OCI-LY3 (cell line): ENCODE measurements at regions not wholly inside any gene's neighbourhood (a gene's known extent, or its start where the extent isn't known, plus 50 kb on each side); places are given as distances from the start of the nearest gene placed in this dataset.

Experiments used
- CTCF ChIP-seq: fragments of 200-600, 300-600 bp; sonication (generic); IDR thresholded peaks from 2 replicates; pipeline ENCODE4 v1.5.1; 2014; ENCODE audit warnings: antibody characterized with exemption, low read length, low read depth
- EZH2phosphoT487 ChIP-seq: fragments of 200-600 bp; shearing (Covaris generic); IDR thresholded peaks from 2 replicates; pipeline ENCODE4 v1.6.1; 2018; ENCODE audit warnings: antibody characterized with exemption, mixed run types, low read depth

- no peak for TF ChIP-seq CTCF
- no peak for TF ChIP-seq EZH2phosphoT487
Observed at GRCh38 chr14:96623676-96624484, 121.7 kb downstream of the PAPOLA start.
